ENCODE measurements at regions not wholly inside any gene's neighbourhood (a gene's known extent, or its start where the extent isn't known, plus 50 kb on each side); places are given as distances from the start of the nearest gene placed in this dataset.

- TF ChIP-seq CTCF (IDR thresholded peaks at IDR 0.05), result no peak
- TF ChIP-seq EZH2 (IDR thresholded peaks at IDR 0.05; ENCODE audit: borderline replicate concordance, insufficient read depth, low read depth, low read length, poor library complexity, severe bottlenecking), result no peak
Measured at GRCh38 chr3:11718637-11719405, 75.1 kb upstream of the VGLL4 start.

All from B cell (primary cell).